GM21786 (cell line): ENCODE measurements at regions not wholly inside any gene's neighbourhood (a gene's known extent, or its start where the extent isn't known, plus 50 kb on each side); places are given as distances from the start of the nearest gene placed in this dataset.

ENCODE experiments used
- ATAC-seq: cut with Tn5 transposase; IDR thresholded peaks from one replicate; pipeline ENCODE4 v1.9.1; 2021; ENCODE audit not compliant: unreplicated experiment

GRCh38 chr5:27682600-27682999 lies 644.2 kb upstream of the CDH9 start:
- no peak for ATAC-seq

- ATAC-seq, result no peak
These were observed 614.1 kb upstream of the CDH9 start for GRCh38 chr5:27652505-27652904.

DNA sequence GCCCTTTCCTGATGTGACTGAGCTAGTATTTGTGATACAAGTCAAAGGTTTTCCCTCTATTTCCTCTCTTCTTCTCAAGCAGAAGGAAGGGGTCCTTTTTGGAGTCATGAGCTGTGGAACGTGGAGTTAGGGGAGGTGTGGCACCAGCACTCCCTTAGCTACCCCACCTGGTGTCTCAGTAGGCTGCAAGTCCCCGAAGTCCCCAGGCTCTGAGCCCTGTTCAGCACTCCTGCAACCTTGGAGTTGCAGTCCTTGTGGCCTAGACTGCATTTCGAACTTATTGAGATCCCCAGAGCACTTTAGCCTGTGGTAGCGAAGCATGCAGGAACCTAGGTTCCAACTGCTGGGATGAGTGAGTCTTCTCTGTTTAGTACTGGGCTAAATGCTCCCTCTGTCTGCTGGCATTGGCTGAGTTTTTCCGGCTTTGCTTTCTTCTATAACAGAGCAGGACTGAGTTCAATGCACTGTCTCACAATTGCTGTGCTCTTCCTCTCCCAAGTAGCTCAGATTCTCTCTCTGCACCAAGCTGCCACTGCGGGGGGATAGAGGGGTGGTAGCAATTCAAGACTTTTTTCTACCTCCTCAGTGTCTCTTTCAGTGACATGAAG lies 600.7 kb upstream of the CDH9 start:
- no peak for ATAC-seq

DNA sequence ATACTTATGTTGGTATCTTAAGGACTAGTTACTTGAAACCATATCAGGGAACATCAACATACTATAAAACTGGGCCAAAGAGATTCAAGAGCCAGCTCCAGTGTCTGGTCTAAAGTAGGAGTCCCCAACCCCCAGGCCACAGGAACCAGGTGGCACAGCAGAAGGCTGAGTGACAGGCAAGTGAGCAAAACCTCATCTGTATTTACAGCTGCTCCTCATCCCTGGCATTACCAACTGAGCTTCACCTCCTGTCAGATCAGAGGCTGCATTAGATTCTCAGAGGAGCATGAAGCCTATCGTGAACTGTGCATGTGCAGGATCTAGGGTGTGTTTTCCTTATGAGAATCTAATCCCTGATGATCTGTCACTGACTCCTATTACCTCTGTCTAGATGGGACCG lies 581.6 kb upstream of the CDH9 start:
- ATAC-seq, result no peak

DNA sequence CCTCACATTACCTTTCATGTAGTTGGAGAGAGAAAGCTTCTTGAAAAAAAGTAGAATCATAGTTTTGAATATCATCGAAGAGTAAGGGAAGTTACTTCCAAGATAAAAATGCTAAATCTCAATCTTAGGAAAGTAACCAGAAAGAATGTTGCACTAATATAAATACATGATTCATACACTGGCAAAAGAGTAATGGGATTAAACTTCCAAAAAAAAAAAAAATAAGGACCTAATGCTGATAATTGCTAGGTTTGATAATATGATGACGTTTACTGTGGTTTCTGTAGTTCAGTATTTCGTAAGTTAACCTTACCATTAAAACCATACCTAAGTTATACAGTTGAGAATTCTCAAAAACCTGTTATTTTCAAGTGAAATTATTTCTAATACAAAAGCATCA lies 573.8 kb upstream of the CDH9 start:
- no peak for ATAC-seq

- ATAC-seq, result no peak
These were observed 570.6 kb upstream of the CDH9 start for GRCh38 chr5:27608992-27609391.

- no peak for ATAC-seq
These were observed 560.2 kb upstream of the CDH9 start for GRCh38 chr5:27598576-27598975.

GRCh38 chr5:27594141-27594540 lies 555.8 kb upstream of the CDH9 start:
- no peak for ATAC-seq

- no peak for ATAC-seq
These were observed 553.8 kb upstream of the CDH9 start for GRCh38 chr5:27592231-27592630.

DNA sequence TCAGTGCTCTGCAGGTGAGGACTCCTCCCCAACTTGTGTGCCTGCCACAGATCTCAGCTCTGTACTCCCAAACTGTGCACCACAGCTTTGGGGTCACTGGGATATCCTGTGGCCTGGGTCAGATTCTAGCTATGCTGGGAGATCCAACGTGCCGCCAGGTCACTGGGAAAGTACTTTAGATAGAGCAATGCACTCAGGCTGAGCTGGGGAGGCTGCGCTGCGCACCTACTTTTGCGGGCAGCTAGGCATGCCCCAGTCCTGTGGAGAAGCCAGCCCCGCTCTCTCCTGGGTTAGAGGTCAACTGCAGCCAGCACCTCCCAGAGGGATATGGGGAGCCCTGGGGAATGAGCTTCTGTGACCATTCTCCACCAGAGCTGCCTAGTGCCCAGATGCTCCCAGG lies 552.1 kb upstream of the CDH9 start:
- no peak for ATAC-seq

DNA sequence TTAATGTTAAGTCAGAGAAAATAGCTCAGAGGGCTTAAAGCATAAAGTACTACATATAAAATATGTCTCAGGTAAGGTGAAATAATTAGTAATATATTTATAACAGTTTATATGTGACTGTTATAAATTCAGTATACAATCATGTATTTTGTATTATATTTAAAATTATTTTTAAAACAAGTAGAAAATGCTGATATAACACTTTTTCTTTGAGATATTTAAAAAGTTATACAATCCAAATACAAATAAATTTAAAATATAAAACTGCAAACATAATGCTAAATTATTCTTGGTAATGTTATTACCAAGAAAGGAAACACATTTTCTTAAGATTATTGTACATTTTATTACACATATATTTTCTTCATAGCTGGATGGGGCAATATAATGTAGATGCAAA lies 539.9 kb upstream of the CDH9 start:
- ATAC-seq, result no peak

GRCh38 chr5:27571681-27572080 lies 533.3 kb upstream of the CDH9 start:
- no peak for ATAC-seq

DNA sequence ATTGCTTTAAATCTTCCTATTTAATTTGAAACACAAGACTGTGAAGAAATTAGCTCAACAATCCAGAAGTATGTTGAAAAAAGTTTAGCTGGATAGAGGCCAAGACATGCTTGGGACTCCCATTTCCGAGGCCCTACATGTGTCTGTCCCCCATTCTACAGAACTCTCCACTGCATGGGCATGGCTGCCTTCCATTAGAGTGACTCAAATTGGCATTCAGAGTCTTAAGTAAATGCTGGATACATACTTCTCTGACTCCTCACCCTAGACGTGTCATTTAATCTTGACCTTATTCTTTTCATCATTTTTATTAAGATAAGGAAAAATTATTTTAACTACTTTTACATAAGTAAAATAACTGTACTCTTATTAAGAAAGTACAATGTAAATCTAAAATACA lies 530.4 kb upstream of the CDH9 start:
- ATAC-seq, result no peak

DNA sequence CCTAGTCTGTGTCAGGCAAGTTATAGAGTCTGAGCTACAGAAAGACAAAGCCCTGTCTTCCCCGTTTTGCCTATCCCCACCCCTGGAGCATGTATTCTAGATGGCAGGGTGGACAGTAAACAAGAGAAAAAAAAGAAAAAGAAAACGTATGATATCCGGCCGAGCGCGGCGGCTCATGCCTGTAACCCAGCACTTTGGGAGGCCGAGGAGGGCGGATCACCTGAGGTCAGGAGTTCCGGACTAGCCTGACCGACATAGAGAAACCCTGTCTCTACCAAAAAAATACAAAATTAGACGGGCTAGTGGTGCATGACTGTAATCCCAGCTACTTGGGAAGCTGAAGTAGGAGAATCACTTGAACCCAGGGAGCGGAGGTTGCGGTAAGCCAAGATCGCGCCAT lies 523.0 kb upstream of the CDH9 start:
- no peak for ATAC-seq

DNA sequence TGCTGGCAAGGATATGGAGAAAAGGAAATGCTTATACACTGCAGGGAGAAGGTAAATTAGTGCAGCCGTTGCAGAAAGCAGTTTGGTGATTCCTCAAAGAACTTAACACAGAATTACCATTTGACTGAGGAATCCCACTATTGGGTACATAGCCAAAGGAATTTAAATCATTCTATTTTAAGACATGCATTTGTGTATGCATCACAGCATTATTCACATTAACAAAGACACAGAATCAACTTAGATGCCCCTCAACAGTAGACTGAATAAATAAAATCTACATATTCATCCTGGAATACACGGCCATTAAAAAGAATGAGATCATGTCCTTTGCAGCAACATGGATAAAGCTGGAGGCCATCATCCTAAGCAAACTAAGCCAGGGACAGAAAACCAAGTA lies 510.1 kb upstream of the CDH9 start:
- ATAC-seq, result no peak

GRCh38 chr5:27535031-27535557 lies 496.7 kb upstream of the CDH9 start:
- no peak for ATAC-seq

DNA sequence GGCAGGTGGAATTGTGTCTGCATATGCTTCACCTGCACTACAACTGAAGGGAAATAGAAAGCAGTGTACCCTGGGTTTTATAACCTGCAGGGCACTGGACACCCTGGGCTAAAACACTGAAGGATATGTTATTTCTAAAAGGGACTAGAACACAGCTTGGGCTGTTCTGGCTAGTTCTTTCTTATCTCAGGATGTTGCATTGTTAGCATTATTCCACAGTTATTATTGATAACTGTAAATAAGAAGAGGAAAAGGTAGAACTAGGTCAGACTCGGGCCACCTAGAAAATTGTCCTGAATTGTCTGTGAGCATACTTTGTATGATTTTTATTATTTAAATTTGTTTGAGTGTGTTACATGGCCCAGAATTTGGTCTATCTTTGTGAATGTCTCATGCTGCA lies 493.9 kb upstream of the CDH9 start:
- no peak for ATAC-seq

- no peak for ATAC-seq
These were observed 486.1 kb upstream of the CDH9 start for GRCh38 chr5:27524515-27524914.

GRCh38 chr5:27523629-27524028 lies 485.2 kb upstream of the CDH9 start:
- ATAC-seq, result no peak

DNA sequence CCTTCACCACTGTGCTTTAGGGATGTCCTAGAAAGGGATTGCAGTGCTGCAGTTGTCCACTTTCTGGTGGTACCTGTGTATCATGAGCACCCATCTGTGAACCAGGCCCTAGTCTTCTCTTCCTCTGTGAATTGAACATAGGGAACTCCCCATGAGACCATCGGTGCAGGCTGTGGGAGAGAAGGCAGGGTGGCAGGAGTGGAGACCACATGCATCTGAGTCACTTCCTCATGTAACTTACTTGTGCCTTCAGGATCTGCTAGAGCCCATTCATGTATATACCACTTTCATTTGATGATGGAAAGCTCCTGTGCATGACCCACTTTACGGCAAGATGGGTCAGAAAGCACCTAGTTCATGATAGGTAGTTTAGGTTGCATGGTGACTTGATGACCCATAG lies 478.1 kb upstream of the CDH9 start:
- no peak for ATAC-seq

DNA sequence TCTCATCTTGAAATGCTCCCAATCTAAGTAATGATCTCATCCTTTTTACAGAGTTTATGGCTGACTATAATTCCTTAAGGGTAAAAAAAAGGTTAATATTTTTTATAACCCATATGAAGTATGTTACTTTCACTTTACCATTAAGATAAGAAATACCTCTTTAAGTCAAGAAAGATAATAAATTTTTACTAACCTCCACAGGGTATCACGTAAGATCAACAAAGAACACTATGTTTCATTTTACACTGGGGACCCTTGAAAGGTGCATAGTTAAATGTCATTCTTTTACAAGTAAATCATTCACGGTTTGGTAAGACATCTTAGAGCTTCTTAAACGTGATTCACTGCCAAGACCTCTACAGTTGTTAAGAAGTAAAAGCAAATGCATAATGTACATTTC lies 472.7 kb upstream of the CDH9 start:
- no peak for ATAC-seq

DNA sequence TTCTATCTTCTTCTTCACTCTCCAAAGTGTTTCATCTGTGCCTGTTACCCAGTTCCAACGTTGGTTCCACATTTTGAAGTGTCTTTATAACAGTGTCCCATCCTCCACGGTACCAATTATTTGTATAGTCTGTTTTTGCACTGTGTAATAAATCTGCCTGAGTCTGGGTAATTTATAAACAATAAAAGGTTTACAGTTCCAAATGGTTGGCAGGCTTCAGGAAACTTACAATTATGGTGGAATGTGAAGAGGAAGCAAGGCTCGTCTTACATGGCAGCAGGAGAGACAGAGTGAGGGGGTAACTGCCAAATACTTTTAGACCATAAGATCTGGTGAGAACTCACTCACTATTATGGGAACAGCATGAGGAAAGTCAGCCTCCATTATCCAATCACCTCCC lies 465.4 kb upstream of the CDH9 start:
- no peak for ATAC-seq

DNA sequence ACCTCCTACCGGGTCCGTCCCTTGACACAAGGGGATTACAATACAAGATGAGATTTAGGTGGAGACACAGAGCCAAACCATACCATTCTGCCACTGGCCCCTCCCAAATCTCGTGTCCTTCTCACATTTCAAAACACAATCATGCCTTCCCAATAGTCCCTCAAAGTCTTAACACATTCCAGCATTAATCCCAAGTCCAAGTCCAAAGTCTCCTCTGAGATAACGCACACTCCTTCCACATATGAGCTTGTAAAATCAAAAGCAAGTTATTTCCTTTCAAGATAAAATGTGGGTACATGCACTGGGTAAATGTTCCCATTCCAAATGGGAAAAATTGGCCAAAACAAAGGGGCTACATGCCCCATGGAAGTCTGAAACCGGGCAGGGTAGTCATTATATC lies 463.9 kb upstream of the CDH9 start:
- ATAC-seq, result no peak

GRCh38 chr5:27497491-27497890 lies 459.1 kb upstream of the CDH9 start:
- no peak for ATAC-seq
